Neuronal stem cell (in vitro differentiated cells): ENCODE measurements at regions not wholly inside any gene's neighbourhood (a gene's known extent, or its start where the extent isn't known, plus 50 kb on each side); places are given as distances from the start of the nearest gene placed in this dataset.

Experiments used
- DNase-seq: peaks from one replicate; pipeline ENCODE4 v3.0.0-alpha.2; 2013; ENCODE audit warnings: low spot score
- H2AFZ ChIP-seq: one replicate; pipeline ENCODE4 v1.6.1; 2013; ENCODE audit warnings: mild to moderate bottlenecking, low read length, inconsistent platforms
- H2AK5ac ChIP-seq: 2 replicates; pipeline ENCODE4 v1.6.1; 2013; ENCODE audit warnings: low read depth, mild to moderate bottlenecking, inconsistent platforms, low read length, moderate library complexity, mixed read lengths
- H2BK120ac ChIP-seq: 2 replicates; pipeline ENCODE4 v1.6.1; 2013; ENCODE audit warnings: low read depth, mild to moderate bottlenecking, inconsistent platforms, low read length, moderate library complexity, mixed read lengths
- H2BK12ac ChIP-seq: one replicate; pipeline ENCODE4 v1.6.1; 2013; ENCODE audit warnings: low read length, inconsistent platforms
- H2BK15ac ChIP-seq: 2 replicates; pipeline ENCODE4 v1.6.1; 2013; ENCODE audit warnings: mild to moderate bottlenecking, low read length, inconsistent platforms, mixed read lengths
- H2BK5ac ChIP-seq: one replicate; pipeline ENCODE4 v1.6.1; 2013; ENCODE audit warnings: inconsistent platforms, mild to moderate bottlenecking, low read length, moderate library complexity
- H3K14ac ChIP-seq: one replicate; pipeline ENCODE4 v1.6.1; 2013; ENCODE audit warnings: low read length, inconsistent platforms
- H3K18ac ChIP-seq: 2 replicates; pipeline ENCODE4 v1.6.1; 2013; ENCODE audit warnings: low read length, inconsistent platforms
- H3K23ac ChIP-seq: 2 replicates; pipeline ENCODE4 v1.6.1; 2013; ENCODE audit warnings: low read depth, mild to moderate bottlenecking, mixed read lengths, low read length, inconsistent platforms; ENCODE audit not compliant: poor library complexity
- H3K27ac ChIP-seq: replicated peaks from 3 replicates; pipeline ENCODE4 v1.5.1; 2013; ENCODE audit warnings: low read length, inconsistent platforms
- H3K27me3 ChIP-seq, 3 experiments: 2 replicates each; pipeline ENCODE4 v1.6.1; 2013; ENCODE audit warnings: low read length in 3 of 3, mild to moderate bottlenecking in 2 of 3, inconsistent platforms in 1 of 3, low read depth in 1 of 3, mixed read lengths in 1 of 3, moderate library complexity in 1 of 3; ENCODE audit not compliant: control insufficient read depth in 3 of 3, insufficient read depth in 3 of 3
- H3K36me3 ChIP-seq, 2 donors: replicated peaks in 1 of 2; 2 replicates each; pipeline ENCODE4 v1.6.1; 2013; ENCODE audit warnings: low read length in 2 of 2; ENCODE audit not compliant: control insufficient read depth in 2 of 2, insufficient read depth in 2 of 2
- H3K4ac ChIP-seq: 2 replicates; pipeline ENCODE4 v1.6.1; 2013; ENCODE audit warnings: inconsistent platforms, mild to moderate bottlenecking, low read length, moderate library complexity
- H3K4me1 ChIP-seq, 2 donors: 1 replicate in 1 of 2; 2 replicates in 1 of 2; pipeline ENCODE4 v1.6.1; 2013; ENCODE audit warnings: low read length in 2 of 2, low read depth in 1 of 2; ENCODE audit not compliant: control insufficient read depth in 2 of 2, insufficient read depth in 1 of 2
- H3K4me2 ChIP-seq: one replicate; pipeline ENCODE4 v1.6.1; 2013; ENCODE audit warnings: mild to moderate bottlenecking, low read length, inconsistent platforms; ENCODE audit not compliant: insufficient read depth, poor library complexity, severe bottlenecking
- H3K4me3 ChIP-seq, 2 donors: 2 replicates each; pipeline ENCODE4 v1.5.1; 2013; ENCODE audit warnings: low read length in 2 of 2, mild to moderate bottlenecking in 2 of 2, inconsistent platforms in 1 of 2, moderate library complexity in 1 of 2
- H3K79me1 ChIP-seq: one replicate; pipeline ENCODE4 v1.6.1; 2013; ENCODE audit warnings: low read depth, mild to moderate bottlenecking, inconsistent platforms, low read length, moderate library complexity
- H3K9ac ChIP-seq: one replicate; pipeline ENCODE4 v1.6.1; 2013; ENCODE audit warnings: mild to moderate bottlenecking, low read depth, low read length, inconsistent platforms; ENCODE audit not compliant: poor library complexity
- H3K9me3 ChIP-seq, 2 donors: replicated peaks in 1 of 2; 2 replicates each; pipeline versions ENCODE3 to v1.6.1; 2013; ENCODE audit warnings: low read length in 2 of 2, mild to moderate bottlenecking in 2 of 2, inconsistent platforms in 1 of 2, low read depth in 1 of 2, mixed read lengths in 1 of 2, moderate library complexity in 1 of 2; ENCODE audit not compliant: control insufficient read depth in 2 of 2, insufficient read depth in 1 of 2
- H4K8ac ChIP-seq: one replicate; pipeline ENCODE4 v1.6.1; 2013; ENCODE audit warnings: low read depth, mild to moderate bottlenecking, inconsistent platforms, low read length, moderate library complexity
- H4K91ac ChIP-seq: one replicate; pipeline ENCODE4 v1.6.1; 2013; ENCODE audit warnings: low read length, low read depth, mild to moderate bottlenecking, inconsistent platforms; ENCODE audit not compliant: poor library complexity
- WGBS, 2 donors: extraction: QIAGEN DNeasy Blood & Tissue Kit; methylation state at CpG; one replicate each; pipeline ENCODE4 v1.1.7; 2013; ENCODE audit warnings: missing lambda C conversion rate in 2 of 2, mixed read lengths in 1 of 2; ENCODE audit not compliant: insufficient read length in 2 of 2, insufficient replicate concordance in 1 of 2; ENCODE audit errors: extremely low coverage in 2 of 2; 5-methylcytosine and 5-hydroxymethylcytosine counted together

- H2BK5ac ChIP-seq, result no peak overlapping the region
- no peak for DNase-seq
- no CpG with 5 or more reads among the region's 7 CpGs for WGBS, 2 donors
Observed at GRCh38 chr15:29458361-29458760, 188.7 kb upstream of the NSMCE3 start.

GRCh38 chr15:29457729-29458128, 188.1 kb upstream of the NSMCE3 start:
- H2AK5ac ChIP-seq, result no peak overlapping the region
- H2BK5ac ChIP-seq, result no peak overlapping the region
- peaks cover 0 to under 1% of the 10 kb centered on the region in 2 donors for H3K4me1 ChIP-seq
- no peaks in the 10 kb centered on the region for H3K27me3 ChIP-seq
- no peak overlapping the region for H3K18ac ChIP-seq
- no peak overlapping the region for H3K9ac ChIP-seq
- H3K4me2 ChIP-seq, result no peak overlapping the region
- H3K79me1 ChIP-seq, result no peaks in the 10 kb centered on the region
- H3K4ac ChIP-seq, result no peak overlapping the region
- no peak overlapping the region for H2BK120ac ChIP-seq
- H2BK12ac ChIP-seq, result no peak overlapping the region
- H3K23ac ChIP-seq, result no peak overlapping the region
- no peak overlapping the region for H3K4me3 ChIP-seq
- H3K9me3 ChIP-seq, result no peaks in the 10 kb centered on the region
- no peaks in the 10 kb centered on the region for H3K36me3 ChIP-seq
- no peak overlapping the region for H3K27ac ChIP-seq
- H4K8ac ChIP-seq, result no peak overlapping the region
- H3K14ac ChIP-seq, result no peak overlapping the region
- WGBS, 2 donors, result no CpG with 5 or more reads among the region's 6 CpGs
- no peak overlapping the region for H2BK15ac ChIP-seq
- no peak overlapping the region for H4K91ac ChIP-seq
- H2AFZ ChIP-seq, result no peak overlapping the region
- DNase-seq, result no peak

More at GRCh38 chr15:29458361-29458760, 188.7 kb upstream of the NSMCE3 start:
- H3K4me2 ChIP-seq, result no peak overlapping the region
- no peak overlapping the region for H2BK12ac ChIP-seq
- no peak overlapping the region for H2AK5ac ChIP-seq
- no peak overlapping the region for H3K4ac ChIP-seq
- no peak overlapping the region for H3K4me3 ChIP-seq
- H3K27ac ChIP-seq, result no peak overlapping the region
- H4K8ac ChIP-seq, result no peak overlapping the region
- H2BK15ac ChIP-seq, result no peak overlapping the region
- H3K18ac ChIP-seq, result no peak overlapping the region
- no peak overlapping the region for H2BK120ac ChIP-seq
- H2AFZ ChIP-seq, result no peak overlapping the region
- H4K91ac ChIP-seq, result no peak overlapping the region
- no peaks in the 10 kb centered on the region for H3K27me3 ChIP-seq
- no peak overlapping the region for H3K23ac ChIP-seq
- H3K14ac ChIP-seq, result no peak overlapping the region
- H3K79me1 ChIP-seq, result no peaks in the 10 kb centered on the region
- no peaks in the 10 kb centered on the region for H3K4me1 ChIP-seq
- H3K9me3 ChIP-seq, result no peaks in the 10 kb centered on the region
- no peak overlapping the region for H3K9ac ChIP-seq
- H3K36me3 ChIP-seq, result no peaks in the 10 kb centered on the region

- H4K8ac ChIP-seq, result no peak overlapping the region
- H4K91ac ChIP-seq, result no peak overlapping the region
- H3K4ac ChIP-seq, result no peak overlapping the region
- no peak overlapping the region for H2BK5ac ChIP-seq
- WGBS, 2 donors, result no CpG with 5 or more reads among the region's 8 CpGs
- no peaks in the 10 kb centered on the region for H3K27me3 ChIP-seq
- H3K9ac ChIP-seq, result no peak overlapping the region
- H2AFZ ChIP-seq, result no peak overlapping the region
- H3K4me1 ChIP-seq, result peaks cover 1 to 2% of the 10 kb centered on the region in 2 donors
- no peak overlapping the region for H2BK15ac ChIP-seq
- no peak overlapping the region for H3K4me2 ChIP-seq
- no peak for DNase-seq
- H2AK5ac ChIP-seq, result no peak overlapping the region
- H3K4me3 ChIP-seq, result no peak overlapping the region
- no peak overlapping the region for H3K18ac ChIP-seq
- H3K14ac ChIP-seq, result no peak overlapping the region
- H3K23ac ChIP-seq, result no peak overlapping the region
- no peaks in the 10 kb centered on the region for H3K79me1 ChIP-seq
- H3K27ac ChIP-seq, result no peak overlapping the region
- H3K9me3 ChIP-seq, result no peaks in the 10 kb centered on the region
- H2BK120ac ChIP-seq, result no peak overlapping the region
- H3K36me3 ChIP-seq, result no peaks in the 10 kb centered on the region
- H2BK12ac ChIP-seq, result no peak overlapping the region
Observed at GRCh38 chr15:29456964-29457363, 187.3 kb upstream of the NSMCE3 start.

- Histone ChIP-seq H3K9ac (no peak overlapping the region), H2BK120ac (no peak overlapping the region), H3K9me3 (no peaks in the 10 kb centered on the region), H2BK12ac (no peak overlapping the region), H2BK5ac (no peak overlapping the region), H3K79me1 (no peaks in the 10 kb centered on the region), H3K36me3 (no peaks in the 10 kb centered on the region), H2AFZ (no peak overlapping the region), H4K8ac (no peak overlapping the region), H4K91ac (no peak overlapping the region), H2BK15ac (no peak overlapping the region), H3K18ac (no peak overlapping the region), H3K23ac (no peak overlapping the region), H3K27me3 (no peaks in the 10 kb centered on the region), H3K4me3 (no peak overlapping the region), H3K14ac (no peak overlapping the region), H3K4ac (no peak overlapping the region), H3K4me1 (peaks cover 3 to 4% of the 10 kb centered on the region in 2 donors), H3K4me2 (no peak overlapping the region), H3K27ac (no peak overlapping the region), H2AK5ac (no peak overlapping the region)
- DNase-seq, result no peak
- WGBS, 2 donors, result no CpG with 5 or more reads among the region's 4 CpGs
Observed at GRCh38 chr15:29456255-29456654, 186.6 kb upstream of the NSMCE3 start.
